ENCODE measurements at regions not wholly inside any gene's neighbourhood (a gene's known extent, or its start where the extent isn't known, plus 50 kb on each side); places are given as distances from the start of the nearest gene placed in this dataset.

- peaks cover 0 to 1% (median 0%) of the 10 kb centered on the region in 4 donors for H3K9me3 ChIP-seq (ENCODE audit: control insufficient read depth in 4 of 4, insufficient read depth in 3 of 4, low read length in 3 of 4)
- TF ChIP-seq CTCF (IDR thresholded peaks at IDR 0.05; ENCODE audit: control extremely low read depth, extremely low read depth): no peak
- H3K4me3 ChIP-seq: no peak overlapping the region
- 88 to 94% methylated on average over 1 of the region's 1 CpG for WGBS, 2 donors
- ATAC-seq (ENCODE audit: insufficient read depth, low FRiP score) (no peak), DNase-seq (no peak)
- H3K27ac ChIP-seq (ENCODE audit: low read depth in 1 of 2, low read length in 1 of 2): no peak overlapping the region
- no peak overlapping the region for H3K9ac ChIP-seq (ENCODE audit: insufficient read depth in 1 of 2, low read length in 2 of 2)
- H3K4me1 ChIP-seq (ENCODE audit: control insufficient read depth in 5 of 5, insufficient read depth in 5 of 5, low read length in 5 of 5): peaks cover 0 to 1% (median 0%) of the 10 kb centered on the region in 5 donors
- H3K36me3 ChIP-seq (ENCODE audit: control insufficient read depth in 4 of 4, insufficient read depth in 4 of 4, low read length in 4 of 4): no peaks in the 10 kb centered on the region
- no peaks in the 10 kb centered on the region for H3K27me3 ChIP-seq (ENCODE audit: control insufficient read depth in 3 of 3, insufficient read depth in 3 of 3, low read length in 2 of 3)
These were observed 656.5 kb upstream of the GRAMD2B start for GRCh38 chr5:125766706-125767105.

DNA sequence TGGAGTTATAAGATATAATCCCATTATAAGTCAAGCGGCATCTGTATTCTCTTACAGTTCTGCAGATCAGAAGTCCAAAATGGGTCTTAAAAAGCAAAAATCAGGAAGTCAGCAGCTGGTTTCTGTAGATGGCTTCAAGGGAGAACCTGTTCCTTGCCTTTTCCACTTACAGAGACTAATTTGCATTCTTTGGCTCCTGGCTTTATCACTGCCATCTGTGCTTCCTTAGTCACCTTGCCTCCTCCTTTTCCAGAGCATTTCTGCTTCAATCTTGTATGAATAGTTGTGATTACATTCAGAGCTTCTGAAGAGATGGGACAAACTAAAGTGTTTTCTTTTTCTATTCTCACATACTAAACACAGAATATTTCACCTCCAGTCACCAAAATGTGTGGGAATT lies 647.3 kb upstream of the GRAMD2B start:
- Histone ChIP-seq H3K9ac (ENCODE audit: insufficient read depth in 1 of 2, low read length in 2 of 2) (no peak overlapping the region), H3K27me3 (ENCODE audit: control insufficient read depth in 3 of 3, insufficient read depth in 3 of 3, low read length in 2 of 3) (no peaks in the 10 kb centered on the region), H3K9me3 (ENCODE audit: control insufficient read depth in 4 of 4, insufficient read depth in 3 of 4, low read length in 3 of 4) (peaks cover 0 to 2% (median 0%) of the 10 kb centered on the region in 4 donors), H3K36me3 (ENCODE audit: control insufficient read depth in 4 of 4, insufficient read depth in 4 of 4, low read length in 4 of 4) (no peaks in the 10 kb centered on the region), H3K27ac (ENCODE audit: low read depth in 1 of 2, low read length in 1 of 2) (no peak overlapping the region), H3K4me3 (no peak overlapping the region), H3K4me1 (ENCODE audit: control insufficient read depth in 5 of 5, insufficient read depth in 5 of 5, low read length in 5 of 5) (no peaks in the 10 kb centered on the region)
- DNase-seq: no peak
- no peak for TF ChIP-seq CTCF (IDR thresholded peaks at IDR 0.05; ENCODE audit: control extremely low read depth, extremely low read depth)
- ATAC-seq (ENCODE audit: insufficient read depth, low FRiP score): no peak
- WGBS, 2 donors: 96 to 100% methylated on average over 1 of the region's 1 CpG

DNA sequence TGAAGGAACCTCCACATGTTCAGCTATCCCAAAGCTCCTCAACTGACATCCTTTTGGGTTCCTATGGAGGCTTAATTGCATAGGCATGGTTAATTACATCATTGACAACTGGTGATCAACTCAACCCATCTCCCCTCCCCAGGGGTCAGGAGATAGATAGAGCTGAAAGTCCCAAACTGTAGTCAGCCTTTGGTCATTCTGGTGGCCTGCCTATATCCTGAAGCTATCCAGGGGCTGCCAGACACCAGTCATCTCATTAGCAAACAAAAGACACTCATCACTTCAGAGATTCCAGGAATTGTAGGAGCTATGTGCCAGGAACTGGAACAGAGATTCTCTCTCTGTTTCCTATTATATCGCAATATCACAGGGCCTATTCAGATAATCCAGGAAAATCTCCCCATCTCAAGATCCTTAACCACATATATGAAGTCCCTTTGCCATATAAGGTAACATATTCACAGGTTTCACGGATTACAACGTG lies 646.5 kb upstream of the GRAMD2B start:
- WGBS, 2 donors: 93 to 94% methylated on average over 3 of the region's 3 CpGs
- TF ChIP-seq CTCF (IDR thresholded peaks at IDR 0.05; ENCODE audit: control extremely low read depth, extremely low read depth): no peak
- no peak for DNase-seq
- H3K4me3 ChIP-seq: no peak overlapping the region
- no peak overlapping the region for H3K9ac ChIP-seq (ENCODE audit: insufficient read depth in 1 of 2, low read length in 2 of 2)
- no peaks in the 10 kb centered on the region for H3K4me1 ChIP-seq (ENCODE audit: control insufficient read depth in 5 of 5, insufficient read depth in 5 of 5, low read length in 5 of 5)
- ATAC-seq (ENCODE audit: insufficient read depth, low FRiP score): no peak
- no peaks in the 10 kb centered on the region for H3K27me3 ChIP-seq (ENCODE audit: control insufficient read depth in 3 of 3, insufficient read depth in 3 of 3, low read length in 2 of 3)
- peaks cover 0 to 2% (median 0%) of the 10 kb centered on the region in 4 donors for H3K9me3 ChIP-seq (ENCODE audit: control insufficient read depth in 4 of 4, insufficient read depth in 3 of 4, low read length in 3 of 4)
- no peaks in the 10 kb centered on the region for H3K36me3 ChIP-seq (ENCODE audit: control insufficient read depth in 4 of 4, insufficient read depth in 4 of 4, low read length in 4 of 4)
- no peak overlapping the region for H3K27ac ChIP-seq (ENCODE audit: low read depth in 1 of 2, low read length in 1 of 2)

DNA sequence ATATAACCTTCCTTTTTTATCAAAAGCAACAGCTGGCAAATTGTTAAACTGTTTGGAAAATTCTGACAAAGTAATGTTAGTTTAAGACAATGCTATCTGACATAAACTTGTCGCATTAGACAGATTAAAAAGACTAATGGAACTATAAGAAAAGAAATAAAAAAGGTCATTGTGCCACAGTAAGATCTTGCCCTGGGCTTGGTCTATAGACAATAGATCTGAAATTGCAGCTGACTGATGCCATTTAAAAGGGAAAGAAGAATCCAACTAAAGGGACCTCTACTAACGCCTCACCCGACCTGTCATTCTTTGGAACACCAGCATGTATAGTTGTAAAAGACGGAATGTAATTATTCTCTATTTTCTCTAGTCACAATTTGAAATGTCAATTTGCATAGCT lies 644.4 kb upstream of the GRAMD2B start:
- Histone ChIP-seq H3K27ac (ENCODE audit: low read depth in 1 of 2, low read length in 1 of 2) (no peak overlapping the region), H3K4me1 (ENCODE audit: control insufficient read depth in 5 of 5, insufficient read depth in 5 of 5, low read length in 5 of 5) (no peaks in the 10 kb centered on the region), H3K9me3 (ENCODE audit: control insufficient read depth in 4 of 4, insufficient read depth in 3 of 4, low read length in 3 of 4) (peaks cover 0 to 2% (median 0%) of the 10 kb centered on the region in 4 donors), H3K27me3 (ENCODE audit: control insufficient read depth in 3 of 3, insufficient read depth in 3 of 3, low read length in 2 of 3) (no peaks in the 10 kb centered on the region), H3K9ac (ENCODE audit: insufficient read depth in 1 of 2, low read length in 2 of 2) (no peak overlapping the region), H3K36me3 (ENCODE audit: control insufficient read depth in 4 of 4, insufficient read depth in 4 of 4, low read length in 4 of 4) (no peaks in the 10 kb centered on the region), H3K4me3 (no peak overlapping the region)
- no peak for TF ChIP-seq CTCF (IDR thresholded peaks at IDR 0.05; ENCODE audit: control extremely low read depth, extremely low read depth)
- WGBS, 2 donors: 81 to 89% methylated on average over 4 of the region's 4 CpGs
- DNase-seq (no peak), ATAC-seq (ENCODE audit: insufficient read depth, low FRiP score) (no peak)

All from lung (tissue), 11 donors.